Testis (tissue), 2 donors: ENCODE measurements at regions not wholly inside any gene's neighbourhood (a gene's known extent, or its start where the extent isn't known, plus 50 kb on each side); places are given as distances from the start of the nearest gene placed in this dataset.

Experiments used
- CTCF ChIP-seq, 3 experiments: fragments of 450-650 bp in 2 of 3; fragments of 200-600 bp in 1 of 3; sonication (generic) in 1 of 3; IDR thresholded peaks; one replicate each; pipeline ENCODE4 v1.5.1; 2016 to 2019; ENCODE audit warnings: antibody characterized with exemption in 3 of 3, mild to moderate bottlenecking in 2 of 3, moderate library complexity in 1 of 3
- POLR2A ChIP-seq: fragments of 450-650 bp; IDR thresholded peaks from one replicate; pipeline ENCODE4 v1.6.1; 2017; ENCODE audit warnings: antibody characterized with exemption, mild to moderate bottlenecking, moderate library complexity

- TF ChIP-seq CTCF (IDR thresholded peaks at IDR 0.05) = no peak
- no peak for TF ChIP-seq POLR2A
These were observed 269.3 kb upstream of the UBE2E2 start for GRCh38 chr3:22933841-22934116.
